Loucy (cell line): ENCODE measurements at regions not wholly inside any gene's neighbourhood (a gene's known extent, or its start where the extent isn't known, plus 50 kb on each side); places are given as distances from the start of the nearest gene placed in this dataset.

ENCODE experiments used
- CTCF ChIP-seq: fragments of 200-600 bp; sonication (generic); conservative IDR thresholded peaks from 2 replicates; pipeline ENCODE4 v1.5.1; 2014; ENCODE audit warnings: mild to moderate bottlenecking, antibody characterized with exemption, low read length
- EZH2phosphoT487 ChIP-seq: fragments of 200-600 bp; IDR thresholded peaks from 2 replicates; pipeline ENCODE4 v1.6.1; 2018; ENCODE audit warnings: antibody characterized with exemption, mild to moderate bottlenecking, moderate library complexity, borderline replicate concordance

GRCh38 chr11:26045082-26045481 is 286.8 kb upstream of the ANO3 start:
- TF ChIP-seq CTCF (no peak), EZH2phosphoT487 (no peak)
